Activated CD8-positive, alpha-beta memory T cell treated with anti-CD3 and anti-CD28 coated beads, Interleukin-2, amount 50 U/mL, for 48 hours (primary cell): ENCODE measurements at regions not wholly inside any gene's neighbourhood (a gene's known extent, or its start where the extent isn't known, plus 50 kb on each side); places are given as distances from the start of the nearest gene placed in this dataset.

Experiments
- DNase-seq: peaks from one replicate; pipeline ENCODE4 v3.0.0-alpha.2; 2020

- no peak for DNase-seq
Measured at GRCh38 chr6:169079650-169080049, 174.0 kb downstream of the THBS2 start.

- no peak for DNase-seq
Measured at GRCh38 chr6:169078399-169079145, 175.1 kb downstream of the THBS2 start.

DNA sequence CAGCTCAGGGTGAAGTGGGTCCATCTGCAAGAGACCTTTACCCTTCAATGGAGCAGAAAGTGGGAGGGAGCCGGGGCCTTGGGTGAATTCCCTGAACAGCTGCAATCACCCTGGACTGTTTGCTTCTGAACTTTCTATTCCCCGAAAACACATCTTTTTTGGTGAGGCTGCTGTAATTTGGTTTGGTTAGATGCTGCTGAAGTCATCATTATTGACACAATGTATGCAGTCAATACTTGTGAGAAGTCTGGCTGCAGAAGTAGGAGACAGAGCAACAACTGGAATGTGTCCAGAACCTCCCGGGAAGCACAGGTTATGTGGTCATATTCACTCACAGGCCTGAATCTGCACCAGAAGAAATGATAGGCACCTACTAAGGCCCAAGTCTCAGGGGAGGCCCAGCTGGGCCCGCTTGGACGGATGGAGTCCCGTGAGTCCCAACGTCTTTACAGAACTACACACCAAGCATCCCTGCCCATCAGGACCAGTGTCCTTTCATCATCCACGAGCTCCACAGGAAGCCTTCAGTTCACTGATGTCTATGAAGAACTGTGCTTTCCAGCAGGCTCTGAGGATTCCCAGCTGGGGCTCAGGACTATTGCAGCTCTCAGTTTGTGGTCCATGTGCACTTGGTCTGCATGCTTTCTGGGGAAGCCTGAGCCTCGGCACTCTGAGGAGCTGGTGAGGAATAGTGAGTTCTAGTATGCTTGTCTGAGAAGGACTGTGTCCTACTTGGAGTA, 177.6 kb downstream of the THBS2 start:
- DNase-seq, result no peak

DNA sequence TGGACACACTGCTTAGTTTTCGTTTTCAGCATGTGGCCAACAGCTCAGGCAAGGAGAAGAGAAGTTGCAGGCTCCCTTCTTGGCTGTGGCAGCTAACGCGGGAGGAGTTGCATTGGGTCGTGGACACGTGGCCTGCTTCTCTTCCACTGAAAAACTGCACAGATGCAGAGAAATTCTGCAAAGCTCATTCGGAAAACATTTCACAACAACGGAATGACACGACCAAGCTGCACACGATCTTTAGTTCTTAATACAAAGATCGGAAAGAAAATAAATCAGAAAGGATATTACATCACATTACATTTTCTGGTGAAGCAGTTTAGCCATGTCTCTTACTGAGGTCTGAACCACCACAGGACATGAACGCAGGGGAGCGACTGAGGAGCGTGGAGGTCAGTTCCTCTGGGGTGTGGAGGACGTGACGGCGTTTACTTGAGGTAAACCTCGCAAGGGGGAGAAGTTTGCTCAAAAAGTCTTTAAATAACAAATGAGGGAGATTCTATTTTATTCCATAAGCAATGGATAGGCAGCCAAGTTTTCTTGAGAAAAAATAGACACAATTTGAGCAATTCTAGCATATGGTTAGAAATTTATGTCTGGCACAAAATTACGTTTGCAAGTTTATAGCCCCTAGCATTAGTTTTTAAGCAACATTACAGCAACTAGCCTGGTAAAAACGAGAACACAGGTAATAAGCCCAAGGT, 178.3 kb downstream of the THBS2 start:
- no peak for DNase-seq

GRCh38 chr6:169074526-169074925, 179.1 kb downstream of the THBS2 start:
- DNase-seq, result no peak

DNA sequence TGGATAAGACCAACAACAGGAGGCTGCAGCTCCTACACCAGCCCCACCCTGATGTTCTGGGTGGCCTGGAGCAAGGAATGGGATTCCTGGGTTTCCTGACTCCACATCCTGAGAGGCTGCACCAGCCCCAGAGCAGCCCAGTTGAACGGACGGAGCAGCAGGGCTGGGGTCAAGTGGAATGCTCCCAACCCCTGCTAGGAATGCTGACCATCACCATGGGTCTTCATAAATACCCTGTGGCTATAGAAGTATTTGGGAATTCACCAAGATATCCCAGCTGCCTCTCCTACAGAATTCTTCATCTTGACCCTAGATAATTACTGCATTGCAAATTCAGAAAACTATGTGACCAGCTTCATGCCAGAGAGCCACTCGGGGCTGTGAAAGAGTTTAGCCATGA, 180.3 kb downstream of the THBS2 start:
- DNase-seq, result no peak

DNA sequence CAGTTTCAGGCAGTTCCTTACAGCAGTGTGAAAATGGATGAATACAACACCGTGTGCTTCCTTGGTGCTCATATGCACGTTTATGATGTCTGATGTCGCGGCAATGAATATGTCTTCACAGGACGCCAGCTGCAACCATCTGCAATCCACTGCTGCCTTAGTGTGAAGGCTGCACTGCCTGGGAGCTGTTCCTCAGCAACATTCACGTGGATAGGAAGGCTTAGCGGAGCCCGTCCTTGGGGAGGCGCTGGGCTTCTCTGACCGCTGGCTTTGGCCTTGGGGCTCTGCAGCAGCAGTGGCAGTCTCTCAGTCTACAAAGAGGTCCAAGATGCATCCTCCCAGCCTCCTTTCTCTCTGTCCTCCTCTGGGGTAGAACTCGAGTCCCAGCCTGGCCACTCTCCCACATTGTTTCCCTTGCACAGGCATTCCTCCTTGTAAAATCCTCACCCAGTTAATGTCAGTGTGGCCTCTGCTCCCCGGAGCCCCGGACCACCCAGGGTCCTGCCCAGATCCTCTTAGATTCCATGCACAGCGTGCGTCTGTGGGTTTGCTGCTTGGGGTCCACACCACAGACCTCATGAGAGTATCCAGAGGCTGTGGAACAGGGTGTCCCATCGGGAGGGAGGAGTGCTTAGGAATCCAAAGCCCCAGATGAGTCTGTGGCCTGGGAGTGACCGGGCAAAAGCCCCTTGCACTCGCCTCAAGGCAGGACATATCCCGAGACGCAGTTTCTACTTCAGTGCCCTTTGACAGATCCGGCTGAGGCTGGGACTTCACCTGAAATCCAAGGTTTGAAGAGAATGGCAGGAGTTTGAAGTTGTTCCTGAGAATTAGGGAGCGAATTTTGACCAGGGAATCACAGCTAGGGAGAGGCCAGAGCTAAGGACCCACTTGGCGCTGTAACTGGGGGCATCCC, 181.3 kb downstream of the THBS2 start:
- DNase-seq, result no peak

DNA sequence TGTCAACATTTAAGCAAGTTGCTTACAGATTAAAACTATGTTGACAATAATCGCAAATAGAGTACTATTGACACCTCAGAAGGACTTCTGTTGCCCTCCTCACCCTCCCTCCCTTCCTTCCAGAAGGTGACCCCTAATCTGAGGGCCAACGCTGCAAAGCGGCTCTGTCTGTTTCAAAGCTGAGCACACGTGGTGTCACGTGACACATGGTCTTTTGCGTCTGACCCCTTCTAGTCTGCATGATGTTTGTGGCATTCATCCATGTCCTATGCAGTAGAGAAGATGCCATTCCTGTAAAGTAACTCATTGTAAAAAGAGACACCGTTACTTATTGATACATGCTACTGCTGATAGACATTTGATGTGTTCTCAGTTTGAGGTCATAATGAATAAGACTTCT, 182.3 kb downstream of the THBS2 start:
- no peak for DNase-seq

DNA sequence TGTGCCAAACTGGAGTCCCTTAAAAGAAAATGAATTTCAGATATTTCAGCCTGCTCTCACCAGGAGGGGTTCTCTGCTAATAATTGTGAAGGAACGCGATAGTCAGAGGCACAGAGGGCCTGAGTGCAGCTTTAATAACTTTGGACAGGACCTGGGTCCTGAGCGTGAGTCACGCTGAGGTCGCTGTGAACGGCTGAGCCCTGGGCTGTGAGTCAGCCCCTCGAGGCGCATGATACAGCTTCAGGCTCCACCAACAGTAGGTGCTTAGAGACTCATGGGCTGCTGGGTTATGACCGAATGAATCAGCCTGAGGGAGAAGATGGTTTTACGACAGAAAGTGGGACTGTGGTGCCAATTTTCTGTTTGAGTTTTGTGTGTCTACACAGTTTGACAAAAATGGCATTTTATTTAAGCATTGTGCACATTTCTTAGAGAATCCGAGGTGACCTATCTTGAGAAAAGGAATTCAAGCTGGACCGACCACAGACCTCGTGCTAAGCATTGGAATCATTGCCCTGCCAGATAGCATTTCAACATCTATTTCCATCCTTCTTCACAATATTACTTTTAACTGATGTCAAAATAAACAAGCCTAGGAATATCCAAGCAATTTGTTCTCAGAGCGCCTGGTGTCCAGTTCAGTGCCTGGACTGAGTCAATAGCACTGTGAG, 183.0 kb downstream of the THBS2 start:
- no peak for DNase-seq

DNA sequence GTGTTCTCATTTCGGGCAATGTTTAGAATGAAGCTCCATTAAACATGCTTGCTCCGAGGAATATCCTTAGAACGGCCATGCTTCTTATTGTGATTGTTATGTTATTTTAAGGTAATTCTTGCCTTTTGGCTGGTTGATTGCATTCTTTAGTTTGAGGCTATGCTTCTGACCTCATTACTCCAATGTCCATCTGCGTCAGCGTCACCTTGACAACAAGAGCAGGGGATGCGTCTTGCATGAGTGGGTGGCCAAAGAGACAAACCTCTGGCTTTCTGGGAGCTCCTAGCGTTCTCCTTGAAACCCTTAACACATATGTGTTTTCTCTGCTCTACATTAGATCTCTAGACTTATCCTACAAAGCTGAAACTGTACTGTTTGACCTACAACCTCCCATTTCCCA, 184.3 kb downstream of the THBS2 start:
- DNase-seq, result no peak

- DNase-seq, result no peak
Measured at GRCh38 chr6:169064194-169064593, 189.5 kb downstream of the THBS2 start.

DNA sequence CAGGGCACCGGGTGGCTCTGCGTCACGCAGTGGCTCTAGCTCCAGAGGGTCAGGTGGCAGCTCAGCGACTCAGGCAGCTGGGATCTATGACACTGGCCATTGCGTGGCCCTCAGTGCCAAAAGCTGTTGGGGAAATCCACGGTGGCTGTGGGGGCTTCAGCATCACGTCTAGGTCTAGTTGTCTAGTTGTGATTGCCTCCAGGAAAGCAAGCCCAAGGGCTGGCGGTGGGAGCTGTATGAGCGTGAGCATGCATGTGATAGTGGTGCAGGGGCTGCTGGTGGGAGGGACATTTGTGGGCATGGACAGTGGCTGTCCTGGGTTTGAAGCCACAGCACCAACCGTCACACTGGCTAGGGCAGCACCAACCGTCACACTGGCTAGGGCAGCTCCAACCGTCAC, 191.4 kb downstream of the THBS2 start:
- no peak for DNase-seq

GRCh38 chr6:169058634-169059033, 195.0 kb downstream of the THBS2 start:
- no peak for DNase-seq

GRCh38 chr6:169052462-169052861, 201.2 kb downstream of the THBS2 start:
- no peak for DNase-seq

GRCh38 chr6:169051371-169051770, 202.3 kb downstream of the THBS2 start:
- DNase-seq, result no peak

DNA sequence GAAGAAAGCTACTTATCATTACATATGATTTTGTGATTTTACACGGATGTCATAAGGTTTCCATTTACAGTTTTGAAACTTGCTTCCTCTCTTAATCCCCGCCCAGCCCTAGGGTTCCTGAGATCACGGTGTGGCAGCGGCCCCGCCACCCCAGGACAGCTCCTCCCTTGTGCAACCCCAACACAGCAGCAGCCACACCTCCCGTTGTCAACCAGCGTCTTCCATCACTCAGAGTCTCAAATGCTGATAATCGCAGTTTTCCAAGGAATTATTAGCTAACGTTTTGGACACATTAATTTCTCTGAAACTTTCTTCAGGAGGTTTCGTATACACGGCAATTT, 204.8 kb downstream of the THBS2 start:
- DNase-seq, result no peak

GRCh38 chr6:169048185-169048864, 205.3 kb downstream of the THBS2 start:
- no peak for DNase-seq

DNA sequence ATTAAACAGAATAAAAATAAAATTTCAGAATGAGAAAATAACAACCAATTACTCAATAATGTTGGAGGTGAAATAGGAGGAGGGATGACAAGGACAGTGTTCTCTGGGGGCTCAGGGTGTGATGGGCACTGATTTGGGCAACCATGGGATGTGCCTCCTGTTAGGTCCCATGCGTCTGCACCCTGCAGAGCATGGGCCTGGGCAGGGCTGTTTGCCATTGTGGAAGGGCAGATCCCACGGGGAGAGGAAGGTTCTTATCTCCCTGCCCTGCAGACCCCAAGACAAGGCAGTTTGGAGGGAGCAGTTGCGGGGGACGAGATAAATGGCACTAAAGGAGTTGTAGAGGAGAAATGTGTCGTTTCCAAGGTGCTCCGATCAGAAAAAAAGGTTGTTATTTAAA, 206.3 kb downstream of the THBS2 start:
- no peak for DNase-seq

- DNase-seq, result no peak
Measured at GRCh38 chr6:169046483-169047192, 207.0 kb downstream of the THBS2 start.

DNA sequence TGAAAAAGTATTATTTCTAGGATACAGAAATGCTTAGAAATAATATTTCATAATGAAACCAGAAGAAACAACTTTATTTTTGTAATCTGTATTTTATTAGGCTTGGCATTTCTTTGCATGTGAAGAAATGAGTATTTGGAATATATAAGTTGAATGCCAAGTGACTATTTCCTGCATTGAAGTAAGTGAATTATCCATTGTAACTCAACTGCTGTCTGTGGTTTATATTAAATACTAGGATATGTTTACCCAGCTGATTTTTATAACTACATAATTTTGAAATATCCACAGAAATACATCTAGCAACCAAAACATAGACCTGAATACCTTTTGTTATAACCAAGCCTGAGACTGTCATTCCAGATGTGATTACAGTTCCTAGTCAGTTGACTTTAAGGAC, 207.6 kb downstream of the THBS2 start:
- DNase-seq, result no peak

GRCh38 chr6:169045486-169045885, 208.2 kb downstream of the THBS2 start:
- no peak for DNase-seq
